K562 (cell line): ENCODE measurements at regions not wholly inside any gene's neighbourhood (a gene's known extent, or its start where the extent isn't known, plus 50 kb on each side); places are given as distances from the start of the nearest gene placed in this dataset.

Source experiments
- ATAC-seq: fragments of 200-7000 bp; cut with Tn5 transposase; 3 replicates; pipeline ENCODE4 v1.9.1; 2020; ENCODE audit warnings: moderate library complexity
- BruUV-seq: library from RNA; stranded (reverse); fragments of 400-500 nt; replicated peaks from 2 replicates; lab custom pipeline; 2021; lab: Mats Ljungman, UMichigan
- CTCF ChIA-PET: fragments of 300-600 bp; formaldehyde crosslinking; extraction: SDS; loops from one replicate; lab custom pipeline; 2021; ENCODE audit warnings: low intra/inter-chr PET ratio; lab: Yijun Ruan, JAX
- POLR2A ChIA-PET: fragments of 300-600, 350-650 bp; sonication (Branson Sonifier 250); formaldehyde crosslinking; extraction: SDS; loops from one replicate; lab custom pipeline; 2021; ENCODE audit warnings: antibody characterized with exemption, inconsistent platforms; lab: Yijun Ruan, JAX
- DNase-seq, 4 experiments: peaks; one replicate each; pipeline versions ENCODE4 v3.0.0 to v3.0.0-alpha.2; 2011 to 2018; ENCODE audit warnings: low spot score in 3 of 4, mixed read lengths in 3 of 4; ENCODE audit errors: extremely low read depth in 1 of 4
- FAIRE-seq: peaks from 2 replicates; lab custom pipeline; 2011; peaks lifted over from hg19 to GRCh38; lab: Jason Lieb, UNC
- H2AFZ ChIP-seq: 2 replicates; pipeline ENCODE4 v1.6.0; 2011; ENCODE audit warnings: low read depth, low read length, control low read depth, inconsistent platforms
- H3K27ac ChIP-seq: fragments of 200-600 bp; 3 replicates; pipeline ENCODE4 v1.8.0; 2011; ENCODE audit warnings: low read depth, mild to moderate bottlenecking, control low read depth, inconsistent platforms, low read length, moderate library complexity, mixed read lengths; ENCODE audit errors: extremely low read depth
- H3K27me3 ChIP-seq, 2 experiments: fragments of 300-600 bp in 1 of 2; 2 replicates in 1 of 2; 3 replicates in 1 of 2; pipeline versions ENCODE4 v1.6.0 to v1.8.0; 2011; ENCODE audit warnings: inconsistent platforms in 2 of 2, low read length in 2 of 2, mild to moderate bottlenecking in 1 of 2, mixed read lengths in 1 of 2, moderate library complexity in 1 of 2; ENCODE audit not compliant: control insufficient read depth in 2 of 2, insufficient read depth in 2 of 2
- H3K36me3 ChIP-seq: fragments of 300-600 bp; 3 replicates; pipeline ENCODE4 v1.8.0; 2011; ENCODE audit warnings: mild to moderate bottlenecking, low read length, inconsistent platforms; ENCODE audit not compliant: control insufficient read depth, insufficient read depth
- H3K4me1 ChIP-seq, 2 experiments: fragments of 200-600 bp in 1 of 2; replicated peaks in 1 of 2; 2 replicates in 1 of 2; 3 replicates in 1 of 2; pipeline versions ENCODE4 v1.5.1 to v1.8.0; 2011; ENCODE audit warnings: inconsistent platforms in 2 of 2, low read length in 2 of 2, mild to moderate bottlenecking in 1 of 2, mixed read lengths in 1 of 2, moderate library complexity in 1 of 2; ENCODE audit not compliant: control insufficient read depth in 2 of 2, insufficient read depth in 2 of 2
- H3K4me2 ChIP-seq: 2 replicates; pipeline ENCODE4 v1.6.1; 2011; ENCODE audit warnings: low read length, control low read depth, inconsistent platforms, mixed read lengths; ENCODE audit not compliant: insufficient read depth
- H3K4me3 ChIP-seq: fragments of 200-600 bp; sonication (generic), shearing (Covaris generic); 2 replicates; pipeline ENCODE4 v1.5.1; 2016; ENCODE audit warnings: control low read depth, inconsistent platforms
- H3K79me2 ChIP-seq: fragments of 200-600 bp; 3 replicates; pipeline ENCODE4 v1.8.0; 2011; ENCODE audit warnings: low read length, inconsistent platforms; ENCODE audit not compliant: control insufficient read depth, insufficient read depth
- H3K9ac ChIP-seq, 2 experiments: 2 replicates each; pipeline versions ENCODE4 v1.6.0 to v1.6.1; 2011; ENCODE audit warnings: low read depth in 2 of 2, low read length in 2 of 2, control low read depth in 1 of 2, inconsistent platforms in 1 of 2, mild to moderate bottlenecking in 1 of 2, mixed read lengths in 1 of 2; ENCODE audit not compliant: insufficient read depth in 1 of 2
- H3K9me1 ChIP-seq: one replicate; pipeline ENCODE4 v1.6.0; 2011; ENCODE audit warnings: inconsistent platforms, mild to moderate bottlenecking, low read length, moderate library complexity; ENCODE audit not compliant: control insufficient read depth, insufficient read depth
- H3K9me3 ChIP-seq: replicated peaks from 2 replicates; pipeline ENCODE4 v1.5.1; 2011; ENCODE audit warnings: low read depth, low read length, inconsistent platforms; ENCODE audit not compliant: control insufficient read depth, insufficient read depth
- H4K20me1 ChIP-seq: replicated peaks from 2 replicates; pipeline ENCODE4 v1.6.1; 2011; ENCODE audit warnings: low read length, inconsistent platforms, mixed read lengths; ENCODE audit not compliant: control insufficient read depth, insufficient read depth
- CHD2 ChIP-seq: IDR thresholded peaks from 2 replicates; pipeline ENCODE4 v1.6.1; 2011; ENCODE audit warnings: low read depth, low read length
- RFX1 ChIP-seq: fragments of 450-650 bp; IDR thresholded peaks from 2 replicates; pipeline ENCODE4 v1.6.1; 2016; ENCODE audit warnings: mild to moderate bottlenecking, moderate library complexity
- WGBS: fragments of 100-300 bp; shearing (Covaris generic); methylation state at CpG from one replicate; pipeline ENCODE4 v1.1.6; 2016; ENCODE audit warnings: low coverage, mixed read lengths; ENCODE audit not compliant: insufficient coverage; ENCODE audit errors: missing lambda C conversion rate; 5-methylcytosine and 5-hydroxymethylcytosine counted together
- in situ Hi-C: fragments of 300-500 bp; cut with MboI; formaldehyde crosslinking; loops from 4 replicates; pipeline ENCODE4 v1.15.0; 2018; ENCODE audit warnings: inconsistent platforms, mixed read lengths
- intact Hi-C: fragments of 100-400 bp; cut with micrococcal nuclease; formaldehyde crosslinking; loops from 2 replicates; pipeline ENCODE4 v1.14.2; 2022
- TF ChIP-seq, protein P1 (sequence below): fragments of 250-450 bp; sonication (Bioruptor Pico); IDR thresholded peaks from 2 replicates; pipeline ENCODE4 v1.5.0; 2021

DNA sequence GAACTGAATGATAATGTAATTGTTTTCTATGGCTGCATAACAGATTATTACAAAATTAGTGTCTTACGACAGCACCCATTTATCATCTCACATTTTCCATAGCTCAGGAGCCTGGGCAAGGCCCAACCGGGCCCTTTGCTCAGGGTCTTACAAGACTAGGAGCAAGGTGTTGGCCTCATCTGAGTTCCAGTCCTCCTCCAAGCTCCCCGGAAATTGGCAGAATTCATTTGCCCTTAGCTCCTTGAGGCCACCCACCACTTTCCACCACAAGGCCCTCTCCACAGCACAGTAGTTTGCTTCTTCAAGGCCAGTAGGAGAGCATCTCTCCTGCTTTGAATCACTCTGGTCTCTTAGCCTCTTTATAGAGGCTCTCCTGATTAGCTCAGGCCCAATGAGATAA, 89.2 kb upstream of the SALL3 start (continued):
- TF ChIP-seq, protein P1, sequence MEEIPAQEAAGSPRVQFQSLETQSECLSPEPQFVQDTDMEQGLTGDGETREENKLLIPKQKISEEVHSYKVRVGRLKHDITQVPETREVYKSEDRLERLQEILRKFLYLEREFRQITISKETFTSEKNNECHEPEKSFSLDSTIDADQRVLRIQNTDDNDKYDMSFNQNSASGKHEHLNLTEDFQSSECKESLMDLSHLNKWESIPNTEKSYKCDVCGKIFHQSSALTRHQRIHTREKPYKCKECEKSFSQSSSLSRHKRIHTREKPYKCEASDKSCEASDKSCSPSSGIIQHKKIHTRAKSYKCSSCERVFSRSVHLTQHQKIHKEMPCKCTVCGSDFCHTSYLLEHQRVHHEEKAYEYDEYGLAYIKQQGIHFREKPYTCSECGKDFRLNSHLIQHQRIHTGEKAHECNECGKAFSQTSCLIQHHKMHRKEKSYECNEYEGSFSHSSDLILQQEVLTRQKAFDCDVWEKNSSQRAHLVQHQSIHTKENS (CRISPR knock-in tag): no peak

- Histone ChIP-seq H3K36me3 (no peaks in the 10 kb centered on the region), H3K4me1 (no peaks in the 10 kb centered on the region), H3K27ac (no peak overlapping the region), H3K9me3 (no peaks in the 10 kb centered on the region), H2AFZ (no peak overlapping the region), H3K79me2 (no peaks in the 10 kb centered on the region), H3K9me1 (no peaks in the 10 kb centered on the region), H3K4me3 (no peak overlapping the region), H4K20me1 (no peaks in the 10 kb centered on the region), H3K9ac (no peak overlapping the region), H3K4me2 (no peak overlapping the region), H3K27me3 (peaks cover 0 to 19% of the 10 kb centered on the region in 2 experiments; a peak in 2 of 5 replicates)
- in situ Hi-C loops (no loop called here), intact Hi-C loops (no loop called here)
- TF ChIP-seq CHD2 (no peak), RFX1 (peak; percentile 50)
- no peak for FAIRE-seq
- 0% methylated on average over 4 of the region's 4 CpGs for WGBS
- ChIA-PET CTCF (no interaction called here), POLR2A (interaction anchor here (0.6 kb wide), 1 partner anchor 344 kb away, joined by 3 read pairs; no protein-coding TSS in a partner anchor)
- DNase-seq: no peak
- no peak for ATAC-seq
- no TSS peak for BruUV-seq
These were observed 88.3 kb upstream of the SALL3 start for GRCh38 chr18:78891185-78891762.
